GM19455 (cell line): ENCODE measurements at regions not wholly inside any gene's neighbourhood (a gene's known extent, or its start where the extent isn't known, plus 50 kb on each side); places are given as distances from the start of the nearest gene placed in this dataset.
"Not testable (repeated sequence)": the region's sequence is repeated elsewhere in the genome, so short reads cannot be mapped to it uniquely, and the experiment has no call there.

Experiments used
- ATAC-seq: cut with Tn5 transposase; IDR thresholded peaks from one replicate; pipeline ENCODE4 v1.9.1; 2021; ENCODE audit not compliant: unreplicated experiment

GRCh38 chr16:16613212-16613611 lies 234.3 kb downstream of the NPIPA7 start:
- ATAC-seq: not testable (repeated sequence)

GRCh38 chr16:16614484-16614883 lies 235.5 kb downstream of the NPIPA7 start:
- not testable (repeated sequence) for ATAC-seq

GRCh38 chr16:16618963-16619465 lies 240.1 kb downstream of the NPIPA7 start:
- ATAC-seq: not testable (repeated sequence)

GRCh38 chr16:16624367-16624766 lies 245.4 kb downstream of the NPIPA7 start:
- not testable (repeated sequence) for ATAC-seq

- ATAC-seq: not testable (repeated sequence)
These were observed 246.2 kb downstream of the NPIPA7 start for GRCh38 chr16:16625140-16625539.

GRCh38 chr16:16627865-16628264 lies 248.9 kb downstream of the NPIPA7 start:
- not testable (repeated sequence) for ATAC-seq

GRCh38 chr16:16638231-16638630 lies 259.3 kb downstream of the NPIPA7 start:
- ATAC-seq: not testable (repeated sequence)

- ATAC-seq: not testable (repeated sequence)
These were observed 259.8 kb downstream of the NPIPA7 start for GRCh38 chr16:16638714-16639113.

- ATAC-seq: not testable (repeated sequence)
These were observed 264.9 kb downstream of the NPIPA7 start for GRCh38 chr16:16643828-16644227.

GRCh38 chr16:16648002-16648401 lies 269.1 kb downstream of the NPIPA7 start:
- not testable (repeated sequence) for ATAC-seq

GRCh38 chr16:16672180-16672812 lies 293.4 kb downstream of the NPIPA7 start:
- not testable (repeated sequence) for ATAC-seq

GRCh38 chr16:16674820-16675219 lies 295.9 kb downstream of the NPIPA7 start:
- ATAC-seq: not testable (repeated sequence)

- ATAC-seq: not testable (repeated sequence)
These were observed 342.9 kb downstream of the NPIPA7 start for GRCh38 chr16:16721849-16722248.

- not testable (repeated sequence) for ATAC-seq
These were observed 343.7 kb downstream of the NPIPA7 start for GRCh38 chr16:16722666-16723065.

- ATAC-seq: not testable (repeated sequence)
These were observed 345.0 kb downstream of the NPIPA7 start for GRCh38 chr16:16723819-16724519.

- not testable (repeated sequence) for ATAC-seq
These were observed 348.1 kb downstream of the NPIPA7 start for GRCh38 chr16:16727048-16727447.

GRCh38 chr16:16742573-16742972 lies 363.6 kb downstream of the NPIPA7 start:
- ATAC-seq: not testable (repeated sequence)

GRCh38 chr16:16754992-16755667 lies 376.2 kb downstream of the NPIPA7 start:
- not testable (repeated sequence) for ATAC-seq

- ATAC-seq: no peak
These were observed 384.5 kb downstream of the NPIPA7 start for GRCh38 chr16:16763449-16763848.

GRCh38 chr16:16770717-16771116 lies 391.8 kb downstream of the NPIPA7 start:
- ATAC-seq: not testable (repeated sequence)

GRCh38 chr16:16774389-16774788 lies 395.4 kb downstream of the NPIPA7 start:
- ATAC-seq: no peak
